HG02870 (cell line): ENCODE measurements at regions not wholly inside any gene's neighbourhood (a gene's known extent, or its start where the extent isn't known, plus 50 kb on each side); places are given as distances from the start of the nearest gene placed in this dataset.
"Not testable (repeated sequence)": the region's sequence is repeated elsewhere in the genome, so short reads cannot be mapped to it uniquely, and the experiment has no call there.

Source experiments
- ATAC-seq: cut with Tn5 transposase; IDR thresholded peaks from one replicate; pipeline ENCODE4 v1.9.1; 2021; ENCODE audit warnings: mild to moderate bottlenecking, moderate library complexity; ENCODE audit not compliant: unreplicated experiment

GRCh38 chr13:84132491-84132890, 250.2 kb upstream of the SLITRK1 start:
- ATAC-seq = no peak

GRCh38 chr13:84131249-84131648, 249.0 kb upstream of the SLITRK1 start:
- no peak for ATAC-seq

GRCh38 chr13:84130495-84131114, 248.3 kb upstream of the SLITRK1 start:
- no peak for ATAC-seq

GRCh38 chr13:84129966-84130365, 247.7 kb upstream of the SLITRK1 start:
- ATAC-seq = no peak

GRCh38 chr13:84127597-84128128, 245.4 kb upstream of the SLITRK1 start:
- ATAC-seq = no peak

GRCh38 chr13:84126671-84127171, 244.4 kb upstream of the SLITRK1 start:
- no peak for ATAC-seq

- ATAC-seq = no peak
Observed at GRCh38 chr13:84121456-84121855, 239.2 kb upstream of the SLITRK1 start.

GRCh38 chr13:84118839-84119409, 236.7 kb upstream of the SLITRK1 start:
- ATAC-seq = no peak

- no peak for ATAC-seq
Observed at GRCh38 chr13:84098273-84098672, 216.0 kb upstream of the SLITRK1 start.

GRCh38 chr13:84097148-84097547, 214.9 kb upstream of the SLITRK1 start:
- ATAC-seq = no peak

GRCh38 chr13:84096216-84096615, 213.9 kb upstream of the SLITRK1 start:
- no peak for ATAC-seq

- ATAC-seq = no peak
Observed at GRCh38 chr13:84088996-84089395, 206.7 kb upstream of the SLITRK1 start.

- ATAC-seq = no peak
Observed at GRCh38 chr13:84086847-84087162, 204.5 kb upstream of the SLITRK1 start.

GRCh38 chr13:84086098-84086846, 204.0 kb upstream of the SLITRK1 start:
- ATAC-seq = not testable (repeated sequence)

GRCh38 chr13:84082462-84082861, 200.2 kb upstream of the SLITRK1 start:
- no peak for ATAC-seq

- no peak for ATAC-seq
Observed at GRCh38 chr13:84080748-84081530, 198.7 kb upstream of the SLITRK1 start.

GRCh38 chr13:84077271-84077670, 195.0 kb upstream of the SLITRK1 start:
- no peak for ATAC-seq

GRCh38 chr13:84076280-84076679, 194.0 kb upstream of the SLITRK1 start:
- no peak for ATAC-seq

- ATAC-seq = no peak
Observed at GRCh38 chr13:84050536-84050935, 168.3 kb upstream of the SLITRK1 start.

- ATAC-seq = no peak
Observed at GRCh38 chr13:84049443-84050219, 167.4 kb upstream of the SLITRK1 start.
